ENCODE measurements at regions not wholly inside any gene's neighbourhood (a gene's known extent, or its start where the extent isn't known, plus 50 kb on each side); places are given as distances from the start of the nearest gene placed in this dataset.

DNA sequence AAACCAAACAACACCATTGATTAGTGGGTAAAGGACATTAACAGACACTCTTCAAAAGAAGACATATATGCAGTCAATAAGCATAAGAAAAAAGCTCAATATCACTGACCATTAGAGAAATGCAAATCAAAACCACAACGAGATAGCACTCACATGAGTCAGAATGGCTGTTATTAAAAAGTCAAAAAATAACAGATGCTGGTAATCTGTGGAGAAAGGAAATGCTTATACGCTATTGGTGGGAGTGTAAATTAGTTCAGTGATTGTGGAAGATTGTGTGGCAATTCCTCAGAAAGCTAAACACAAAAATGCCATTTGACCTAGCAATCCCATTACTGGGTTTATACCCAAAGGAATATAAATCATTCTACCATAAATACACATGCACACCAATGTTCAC, 182.6 kb downstream of the TRPC6 start:
- H4K20me1 ChIP-seq (ENCODE audit: insufficient read depth, low read length): no peaks in the 10 kb centered on the region
- DNase-seq: no peak
- H3K4me1 ChIP-seq (ENCODE audit: low read length): no peaks in the 10 kb centered on the region
- H3K9ac ChIP-seq (ENCODE audit: low read length): no peak overlapping the region
- no peaks in the 10 kb centered on the region for H3K9me3 ChIP-seq (replicated peaks; ENCODE audit: insufficient read depth, low read length)
- H3F3A ChIP-seq (ENCODE audit: insufficient read depth, low read length): no peaks in the 10 kb centered on the region
- H3K79me2 ChIP-seq (ENCODE audit: low read length): no peaks in the 10 kb centered on the region
- no peaks in the 10 kb centered on the region for H3K9me2 ChIP-seq (replicated peaks; ENCODE audit: insufficient read depth, low read length)
- no peaks in the 10 kb centered on the region for H3K36me3 ChIP-seq (replicated peaks; ENCODE audit: insufficient read depth, low read length)
- H3K27me3 ChIP-seq (replicated peaks; ENCODE audit: insufficient read depth, low read length): no peaks in the 10 kb centered on the region
- no peak overlapping the region for H3K27ac ChIP-seq (ENCODE audit: low read length)
- no peak overlapping the region for H2AFZ ChIP-seq (ENCODE audit: low read length)
- TF ChIP-seq EZH2 (optimal IDR thresholded peaks at IDR 0.05; ENCODE audit: low read depth, low read length) (no peak), EZH2phosphoT487 (IDR thresholded peaks at IDR 0.05; ENCODE audit: low read length) (no peak)
- TF ChIP-seq, protein P1, sequence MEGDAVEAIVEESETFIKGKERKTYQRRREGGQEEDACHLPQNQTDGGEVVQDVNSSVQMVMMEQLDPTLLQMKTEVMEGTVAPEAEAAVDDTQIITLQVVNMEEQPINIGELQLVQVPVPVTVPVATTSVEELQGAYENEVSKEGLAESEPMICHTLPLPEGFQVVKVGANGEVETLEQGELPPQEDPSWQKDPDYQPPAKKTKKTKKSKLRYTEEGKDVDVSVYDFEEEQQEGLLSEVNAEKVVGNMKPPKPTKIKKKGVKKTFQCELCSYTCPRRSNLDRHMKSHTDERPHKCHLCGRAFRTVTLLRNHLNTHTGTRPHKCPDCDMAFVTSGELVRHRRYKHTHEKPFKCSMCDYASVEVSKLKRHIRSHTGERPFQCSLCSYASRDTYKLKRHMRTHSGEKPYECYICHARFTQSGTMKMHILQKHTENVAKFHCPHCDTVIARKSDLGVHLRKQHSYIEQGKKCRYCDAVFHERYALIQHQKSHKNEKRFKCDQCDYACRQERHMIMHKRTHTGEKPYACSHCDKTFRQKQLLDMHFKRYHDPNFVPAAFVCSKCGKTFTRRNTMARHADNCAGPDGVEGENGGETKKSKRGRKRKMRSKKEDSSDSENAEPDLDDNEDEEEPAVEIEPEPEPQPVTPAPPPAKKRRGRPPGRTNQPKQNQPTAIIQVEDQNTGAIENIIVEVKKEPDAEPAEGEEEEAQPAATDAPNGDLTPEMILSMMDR (IDR thresholded peaks at IDR 0.05; ENCODE audit: low read length): no peak
- H3K4me2 ChIP-seq (ENCODE audit: low read depth, low read length): no peak overlapping the region
- no peak overlapping the region for H3K4me3 ChIP-seq (ENCODE audit: low read length)

DNA sequence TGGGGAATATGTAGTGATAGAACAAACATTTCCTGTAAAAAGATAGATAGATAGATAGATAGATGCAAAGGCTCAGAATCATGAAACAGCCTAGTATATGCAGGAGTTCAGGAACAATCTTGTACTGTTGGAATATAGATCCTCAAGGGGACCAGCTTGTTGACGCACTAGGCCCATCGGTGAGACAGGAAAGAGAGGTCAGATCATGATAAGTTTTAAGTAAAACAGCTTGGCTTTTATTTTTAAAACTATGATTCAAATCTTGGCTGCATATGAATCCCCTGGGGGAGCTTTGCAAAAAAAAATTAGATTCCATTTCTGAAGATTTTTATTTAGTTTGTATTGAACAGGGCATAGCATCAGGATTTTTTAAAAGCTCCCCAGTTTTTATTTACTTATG, 185.8 kb downstream of the TRPC6 start:
- H3K9ac ChIP-seq (ENCODE audit: low read length): no peak overlapping the region
- H3K9me3 ChIP-seq (replicated peaks; ENCODE audit: insufficient read depth, low read length): no peaks in the 10 kb centered on the region
- H3K9me2 ChIP-seq (replicated peaks; ENCODE audit: insufficient read depth, low read length): no peaks in the 10 kb centered on the region
- no peak overlapping the region for H3K4me2 ChIP-seq (ENCODE audit: low read depth, low read length)
- TF ChIP-seq EZH2phosphoT487 (IDR thresholded peaks at IDR 0.05; ENCODE audit: low read length) (no peak), EZH2 (optimal IDR thresholded peaks at IDR 0.05; ENCODE audit: low read depth, low read length) (no peak)
- TF ChIP-seq, protein P1 (IDR thresholded peaks at IDR 0.05; ENCODE audit: low read length): no peak
- no peak overlapping the region for H2AFZ ChIP-seq (ENCODE audit: low read length)
- H3K36me3 ChIP-seq (replicated peaks; ENCODE audit: insufficient read depth, low read length): no peaks in the 10 kb centered on the region
- H3K79me2 ChIP-seq (ENCODE audit: low read length): no peaks in the 10 kb centered on the region
- no peak overlapping the region for H3K4me3 ChIP-seq (ENCODE audit: low read length)
- no peaks in the 10 kb centered on the region for H4K20me1 ChIP-seq (ENCODE audit: insufficient read depth, low read length)
- no peaks in the 10 kb centered on the region for H3K27me3 ChIP-seq (replicated peaks; ENCODE audit: insufficient read depth, low read length)
- H3K27ac ChIP-seq (ENCODE audit: low read length): no peak overlapping the region
- no peak for DNase-seq
- no peaks in the 10 kb centered on the region for H3F3A ChIP-seq (ENCODE audit: insufficient read depth, low read length)
- no peaks in the 10 kb centered on the region for H3K4me1 ChIP-seq (ENCODE audit: low read length)

DNA sequence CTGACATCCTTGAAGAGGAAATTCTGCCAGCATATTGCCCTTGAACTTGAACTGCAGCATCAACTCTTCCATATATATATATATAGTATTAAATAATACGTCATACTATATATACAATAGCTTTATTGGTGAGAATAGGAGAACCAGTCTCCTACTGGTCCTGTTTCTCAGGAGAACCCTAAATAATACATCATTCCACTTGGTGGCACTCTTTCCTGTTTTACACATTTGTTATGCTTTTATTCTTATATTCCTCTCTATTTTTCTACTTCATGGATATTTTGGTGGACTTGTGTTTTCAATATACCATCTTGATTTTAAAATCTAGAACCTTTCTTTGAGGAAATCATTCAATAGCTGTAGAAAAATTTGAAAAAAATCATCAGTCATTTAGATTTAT, 193.3 kb downstream of the TRPC6 start:
- Histone ChIP-seq H3K9me3 (replicated peaks; ENCODE audit: insufficient read depth, low read length) (no peaks in the 10 kb centered on the region), H3K9ac (ENCODE audit: low read length) (no peak overlapping the region), H4K20me1 (ENCODE audit: insufficient read depth, low read length) (no peaks in the 10 kb centered on the region), H3K9me2 (replicated peaks; ENCODE audit: insufficient read depth, low read length) (no peaks in the 10 kb centered on the region), H3K4me1 (ENCODE audit: low read length) (no peaks in the 10 kb centered on the region), H2AFZ (ENCODE audit: low read length) (no peak overlapping the region), H3K4me2 (ENCODE audit: low read depth, low read length) (no peak overlapping the region), H3K27ac (ENCODE audit: low read length) (no peak overlapping the region), H3F3A (ENCODE audit: insufficient read depth, low read length) (no peaks in the 10 kb centered on the region), H3K36me3 (replicated peaks; ENCODE audit: insufficient read depth, low read length) (no peaks in the 10 kb centered on the region), H3K4me3 (ENCODE audit: low read length) (no peak overlapping the region), H3K27me3 (replicated peaks; ENCODE audit: insufficient read depth, low read length) (no peaks in the 10 kb centered on the region), H3K79me2 (ENCODE audit: low read length) (no peaks in the 10 kb centered on the region)
- DNase-seq: no peak
- no peak for TF ChIP-seq EZH2phosphoT487 (IDR thresholded peaks at IDR 0.05; ENCODE audit: low read length)
- TF ChIP-seq, protein P1 (IDR thresholded peaks at IDR 0.05; ENCODE audit: low read length): no peak
- no peak for TF ChIP-seq EZH2 (optimal IDR thresholded peaks at IDR 0.05; ENCODE audit: low read depth, low read length)

Measured in MM.1S (cell line).